ENCODE measurements at regions not wholly inside any gene's neighbourhood (a gene's known extent, or its start where the extent isn't known, plus 50 kb on each side); places are given as distances from the start of the nearest gene placed in this dataset.

GRCh38 chr5:6279607-6280006 lies 98.7 kb downstream of the MED10 start:
- TF ChIP-seq MAX (IDR thresholded peaks at IDR 0.05) (no peak), RAD21 (IDR thresholded peaks at IDR 0.05; ENCODE audit: low read depth) (no peak), CREB1 (IDR thresholded peaks at IDR 0.05; ENCODE audit: low read depth) (no peak)
